Keratinocyte (primary cell): ENCODE measurements at regions not wholly inside any gene's neighbourhood (a gene's known extent, or its start where the extent isn't known, plus 50 kb on each side); places are given as distances from the start of the nearest gene placed in this dataset.

ENCODE experiments used
- DNase-seq: peaks from one replicate; pipeline ENCODE4 v3.0.0-alpha.2; 2011; ENCODE audit warnings: low read depth, missing footprints, low spot score
- FAIRE-seq: peaks from 2 replicates; lab custom pipeline; 2011; peaks lifted over from hg19 to GRCh38; lab: Jason Lieb, UNC
- H2AFZ ChIP-seq: 2 replicates; pipeline ENCODE4 v1.6.0; 2012; ENCODE audit warnings: low read length, control low read depth, inconsistent platforms; ENCODE audit not compliant: control insufficient read depth
- H3K27ac ChIP-seq: 2 replicates; pipeline ENCODE4 v1.5.1; 2011; ENCODE audit warnings: low read length; ENCODE audit not compliant: control insufficient read depth, insufficient read depth
- H3K27me3 ChIP-seq: 3 replicates; pipeline ENCODE4 v1.6.0; 2011; ENCODE audit warnings: low read length; ENCODE audit not compliant: control insufficient read depth, insufficient read depth; ENCODE audit errors: extremely low read depth
- H3K36me3 ChIP-seq, 2 experiments: 2 replicates in 1 of 2; 3 replicates in 1 of 2; pipeline ENCODE4 v1.5.1; 2011; ENCODE audit warnings: low read length in 2 of 2, mild to moderate bottlenecking in 1 of 2; ENCODE audit not compliant: control insufficient read depth in 2 of 2, insufficient read depth in 2 of 2; ENCODE audit errors: extremely low read depth in 1 of 2
- H3K4me1 ChIP-seq: 3 replicates; pipeline ENCODE4 v1.5.1; 2011; ENCODE audit warnings: low read length; ENCODE audit not compliant: control insufficient read depth, insufficient read depth; ENCODE audit errors: extremely low read depth
- H3K4me2 ChIP-seq: 3 replicates; pipeline ENCODE4 v1.6.0; 2011; ENCODE audit warnings: low read depth, low read length; ENCODE audit not compliant: control insufficient read depth, insufficient read depth; ENCODE audit errors: extremely low read depth
- H3K4me3 ChIP-seq, 3 experiments: fragments of 200-600 bp in 1 of 3; sonication (generic) in 1 of 3; 2 replicates in 2 of 3; 3 replicates in 1 of 3; pipeline ENCODE4 v1.5.1; 2011 to 2016; ENCODE audit warnings: low read length in 3 of 3, mild to moderate bottlenecking in 3 of 3, control low read depth in 2 of 3, inconsistent platforms in 1 of 3, low read depth in 1 of 3, mixed read lengths in 1 of 3, mixed run types in 1 of 3, moderate library complexity in 1 of 3; ENCODE audit not compliant: control insufficient read depth in 2 of 3, insufficient read depth in 2 of 3; ENCODE audit errors: extremely low read depth in 1 of 3
- H3K79me2 ChIP-seq: 2 replicates; pipeline ENCODE4 v1.6.0; 2012; ENCODE audit warnings: low read length; ENCODE audit not compliant: control insufficient read depth, insufficient read depth
- H3K9ac ChIP-seq: 3 replicates; pipeline ENCODE4 v1.6.0; 2011; ENCODE audit warnings: low read length; ENCODE audit not compliant: control insufficient read depth, insufficient read depth; ENCODE audit errors: extremely low read depth
- H3K9me1 ChIP-seq: 3 replicates; pipeline ENCODE4 v1.6.0; 2011; ENCODE audit warnings: low read length; ENCODE audit not compliant: control insufficient read depth, insufficient read depth; ENCODE audit errors: extremely low read depth
- H3K9me3 ChIP-seq: 2 replicates; pipeline ENCODE4 v1.5.1; 2012; ENCODE audit warnings: low read depth, low read length; ENCODE audit not compliant: control insufficient read depth
- H4K20me1 ChIP-seq: 3 replicates; pipeline ENCODE4 v1.6.0; 2011; ENCODE audit warnings: low read length; ENCODE audit not compliant: control insufficient read depth, insufficient read depth; ENCODE audit errors: extremely low read depth
- EZH2 ChIP-seq: IDR thresholded peaks from one replicate; pipeline ENCODE4 v1.6.1; 2012; ENCODE audit warnings: inconsistent platforms, mild to moderate bottlenecking, low read length, moderate library complexity
- dilution Hi-C: fragments of 300-500 bp; cut with MboI; formaldehyde crosslinking; loops from one replicate; pipeline ENCODE4 v1.7.0; 2020; ENCODE audit warnings: low sequenced_read_pairs; ENCODE audit not compliant: extremely low pct_ligation_motif_present
- TF ChIP-seq, protein P1 (sequence below), 3 experiments: IDR thresholded peaks in 1 of 3; conservative IDR thresholded peaks in 1 of 3; optimal IDR thresholded peaks in 1 of 3; 2 replicates in 2 of 3; 3 replicates in 1 of 3; pipeline versions ENCODE3 to v1.5.1; 2011; ENCODE audit warnings: low read length in 3 of 3, mild to moderate bottlenecking in 3 of 3, moderate library complexity in 2 of 3, control low read depth in 1 of 3, inconsistent platforms in 1 of 3; ENCODE audit not compliant: insufficient read depth in 2 of 3; ENCODE audit errors: extremely low read depth in 1 of 3

DNA sequence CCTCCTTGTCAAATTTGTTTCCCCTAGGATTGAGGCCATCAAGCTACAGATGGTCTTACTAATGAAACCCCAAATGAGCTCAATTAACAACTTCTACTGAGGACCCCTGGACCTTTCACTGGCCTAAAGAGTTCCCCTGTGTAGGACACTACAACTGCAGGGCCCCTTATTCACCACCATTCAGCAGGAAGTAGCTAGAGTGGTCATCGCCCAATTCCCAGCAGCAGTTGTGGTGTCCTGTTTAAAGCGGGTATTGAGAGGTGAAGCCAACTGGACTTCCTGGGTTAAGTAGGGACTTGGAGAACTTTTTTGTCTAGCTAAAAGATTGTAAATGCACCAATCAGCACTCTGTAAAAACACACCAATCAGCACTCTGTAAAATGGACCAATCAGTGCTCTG, 1466.9 kb downstream of the KCNT2 start:
- Histone ChIP-seq H3K4me2 (no peak overlapping the region), H3K79me2 (no peaks in the 10 kb centered on the region), H3K9me1 (no peaks in the 10 kb centered on the region), H4K20me1 (no peaks in the 10 kb centered on the region), H3K9ac (no peak overlapping the region), H3K36me3 (no peaks in the 10 kb centered on the region), H2AFZ (no peak overlapping the region), H3K27ac (no peak overlapping the region), H3K4me1 (no peaks in the 10 kb centered on the region), H3K4me3 (no peak overlapping the region), H3K27me3 (no peaks in the 10 kb centered on the region), H3K9me3 (no peaks in the 10 kb centered on the region)
- DNase-seq (no peak), FAIRE-seq (no peak)
- no peak for TF ChIP-seq EZH2
- TF ChIP-seq, protein P1, sequence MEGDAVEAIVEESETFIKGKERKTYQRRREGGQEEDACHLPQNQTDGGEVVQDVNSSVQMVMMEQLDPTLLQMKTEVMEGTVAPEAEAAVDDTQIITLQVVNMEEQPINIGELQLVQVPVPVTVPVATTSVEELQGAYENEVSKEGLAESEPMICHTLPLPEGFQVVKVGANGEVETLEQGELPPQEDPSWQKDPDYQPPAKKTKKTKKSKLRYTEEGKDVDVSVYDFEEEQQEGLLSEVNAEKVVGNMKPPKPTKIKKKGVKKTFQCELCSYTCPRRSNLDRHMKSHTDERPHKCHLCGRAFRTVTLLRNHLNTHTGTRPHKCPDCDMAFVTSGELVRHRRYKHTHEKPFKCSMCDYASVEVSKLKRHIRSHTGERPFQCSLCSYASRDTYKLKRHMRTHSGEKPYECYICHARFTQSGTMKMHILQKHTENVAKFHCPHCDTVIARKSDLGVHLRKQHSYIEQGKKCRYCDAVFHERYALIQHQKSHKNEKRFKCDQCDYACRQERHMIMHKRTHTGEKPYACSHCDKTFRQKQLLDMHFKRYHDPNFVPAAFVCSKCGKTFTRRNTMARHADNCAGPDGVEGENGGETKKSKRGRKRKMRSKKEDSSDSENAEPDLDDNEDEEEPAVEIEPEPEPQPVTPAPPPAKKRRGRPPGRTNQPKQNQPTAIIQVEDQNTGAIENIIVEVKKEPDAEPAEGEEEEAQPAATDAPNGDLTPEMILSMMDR (optimal IDR thresholded peaks at IDR 0.05 in 1 of 3, IDR thresholded peaks at IDR 0.05 in 1 of 3, conservative IDR thresholded peaks at IDR 0.05 in 1 of 3; ENCODE audit: extremely low read depth in 1 of 3, insufficient read depth in 2 of 3, low read length in 3 of 3), result no peak
- dilution Hi-C loops, result no loop called here

DNA sequence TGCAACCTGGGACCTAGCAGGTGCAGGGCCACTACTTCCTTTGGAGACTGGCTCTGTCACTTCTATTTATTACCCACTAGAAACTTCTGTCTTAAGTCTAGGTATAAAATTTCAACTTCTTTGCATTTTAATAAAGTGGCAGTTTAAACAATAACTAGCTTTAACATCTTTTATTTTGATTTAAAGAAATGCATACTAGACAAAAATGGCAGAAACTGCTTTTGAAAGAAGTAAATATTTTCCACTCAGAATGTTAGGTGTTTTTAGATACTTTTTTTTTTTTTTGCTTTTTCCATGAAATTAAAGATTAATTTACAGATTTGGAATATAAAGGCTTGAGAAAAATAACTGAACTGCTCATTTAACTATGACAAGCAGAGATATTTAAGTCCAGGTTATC, 1477.6 kb downstream of the KCNT2 start:
- H3K27me3 ChIP-seq, result no peaks in the 10 kb centered on the region
- FAIRE-seq, result no peak
- H4K20me1 ChIP-seq, result no peaks in the 10 kb centered on the region
- no peak overlapping the region for H2AFZ ChIP-seq
- no peak overlapping the region for H3K4me2 ChIP-seq
- no peaks in the 10 kb centered on the region for H3K79me2 ChIP-seq
- H3K9me3 ChIP-seq, result no peaks in the 10 kb centered on the region
- no peak for TF ChIP-seq EZH2
- TF ChIP-seq, protein P1 (optimal IDR thresholded peaks at IDR 0.05 in 1 of 3, IDR thresholded peaks at IDR 0.05 in 1 of 3, conservative IDR thresholded peaks at IDR 0.05 in 1 of 3; ENCODE audit: extremely low read depth in 1 of 3, insufficient read depth in 2 of 3, low read length in 3 of 3), result no peak
- no peak for DNase-seq
- no peak overlapping the region for H3K4me3 ChIP-seq
- no peak overlapping the region for H3K9ac ChIP-seq
- no peaks in the 10 kb centered on the region for H3K9me1 ChIP-seq
- dilution Hi-C loops, result no loop called here
- H3K4me1 ChIP-seq, result no peaks in the 10 kb centered on the region
- H3K36me3 ChIP-seq, result no peaks in the 10 kb centered on the region
- no peak overlapping the region for H3K27ac ChIP-seq
